WTC11 (cell line): ENCODE measurements at regions not wholly inside any gene's neighbourhood (a gene's known extent, or its start where the extent isn't known, plus 50 kb on each side); places are given as distances from the start of the nearest gene placed in this dataset.

Experiments used
- CREB1 ChIP-seq: sonication (generic); formaldehyde crosslinking; IDR thresholded peaks from 2 replicates; pipeline ENCODE4 v1.8.0; 2023; ENCODE audit warnings: mild to moderate bottlenecking, missing genetic modification reagents
- ETV6 ChIP-seq: sonication (generic); formaldehyde crosslinking; IDR thresholded peaks from 2 replicates; pipeline ENCODE4 v1.8.1; 2022; ENCODE audit warnings: mild to moderate bottlenecking, missing genetic modification reagents
- GABPB1 ChIP-seq: sonication (generic); formaldehyde crosslinking; IDR thresholded peaks from 2 replicates; pipeline ENCODE4 v1.8.1; 2023; ENCODE audit warnings: mild to moderate bottlenecking, missing genetic modification reagents
- ZNF396 ChIP-seq: fragments of 250-450 bp; sonication (Bioruptor Pico); IDR thresholded peaks from 2 replicates; pipeline ENCODE4 v1.8.0; 2021; ENCODE audit warnings: mild to moderate bottlenecking, moderate library complexity, borderline replicate concordance
- TF ChIP-seq, protein P1 (sequence below): sonication (generic); formaldehyde crosslinking; IDR thresholded peaks from 2 replicates; pipeline ENCODE4 v1.8.1; 2023; ENCODE audit warnings: mild to moderate bottlenecking, missing genetic modification reagents, moderate library complexity
- TF ChIP-seq, protein P2 (sequence below): fragments of 250-450 bp; sonication (Bioruptor Pico); IDR thresholded peaks from 2 replicates; pipeline ENCODE4 v1.9.0; 2021; ENCODE audit warnings: mild to moderate bottlenecking, borderline replicate concordance
- TF ChIP-seq, protein P3 (sequence below): fragments of 250-450 bp; sonication (Bioruptor Pico); IDR thresholded peaks from 2 replicates; pipeline ENCODE4 v1.9.0; 2021; ENCODE audit warnings: mild to moderate bottlenecking
- TF ChIP-seq, protein P4 (sequence below): sonication (generic); formaldehyde crosslinking; IDR thresholded peaks from 2 replicates; pipeline ENCODE4 v1.8.0; 2022; ENCODE audit warnings: missing genetic modification reagents
- TF ChIP-seq, protein P5 (sequence below): sonication (generic); formaldehyde crosslinking; IDR thresholded peaks from 2 replicates; pipeline ENCODE4 v1.8.1; 2022; ENCODE audit warnings: low read depth, missing genetic modification reagents, borderline replicate concordance
- TF ChIP-seq, protein P6 (sequence below): sonication (generic); formaldehyde crosslinking; IDR thresholded peaks from 2 replicates; pipeline ENCODE4 v1.8.1; 2023; ENCODE audit warnings: mild to moderate bottlenecking, missing genetic modification reagents
- TF ChIP-seq, protein P7 (sequence below): sonication (generic); formaldehyde crosslinking; IDR thresholded peaks from 2 replicates; pipeline ENCODE4 v1.8.1; 2022; ENCODE audit warnings: mild to moderate bottlenecking, missing genetic modification reagents, moderate library complexity, borderline replicate concordance

DNA sequence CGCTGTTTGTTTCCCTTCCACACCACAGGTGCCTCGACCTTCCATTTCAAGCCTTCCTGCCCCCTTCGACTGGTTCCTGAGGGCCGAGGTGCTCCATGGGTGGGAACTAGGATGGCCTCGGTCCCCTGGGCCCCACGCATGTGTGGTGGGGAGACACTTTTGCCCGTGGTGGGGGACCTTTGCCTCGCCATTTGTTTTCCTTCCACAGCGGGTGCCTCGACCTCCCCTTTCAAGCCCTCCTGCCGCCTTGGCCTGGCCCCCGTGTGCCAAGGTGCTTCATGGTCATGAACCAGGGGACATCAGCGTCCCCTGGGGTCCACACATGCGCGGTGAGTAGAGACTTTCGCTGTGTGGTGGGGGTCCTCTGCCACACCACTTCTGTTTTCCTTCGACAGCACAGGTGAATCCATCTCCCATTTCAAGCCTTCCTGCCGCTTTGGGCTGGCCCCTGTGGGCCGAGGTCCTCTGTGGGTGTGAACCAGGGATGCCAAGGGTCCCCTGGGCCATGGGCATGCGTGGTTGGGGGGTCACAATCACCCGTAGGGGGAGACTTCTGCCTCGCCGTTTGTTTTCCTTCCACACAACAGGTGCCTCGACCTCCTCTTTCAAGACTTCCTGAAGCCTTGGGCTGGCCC is 364.4 kb downstream of the ALG10 start (continued):
- TF ChIP-seq, protein P1, sequence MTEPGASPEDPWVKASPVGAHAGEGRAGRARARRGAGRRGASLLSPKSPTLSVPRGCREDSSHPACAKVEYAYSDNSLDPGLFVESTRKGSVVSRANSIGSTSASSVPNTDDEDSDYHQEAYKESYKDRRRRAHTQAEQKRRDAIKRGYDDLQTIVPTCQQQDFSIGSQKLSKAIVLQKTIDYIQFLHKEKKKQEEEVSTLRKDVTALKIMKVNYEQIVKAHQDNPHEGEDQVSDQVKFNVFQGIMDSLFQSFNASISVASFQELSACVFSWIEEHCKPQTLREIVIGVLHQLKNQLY = no peak
- TF ChIP-seq, protein P2, sequence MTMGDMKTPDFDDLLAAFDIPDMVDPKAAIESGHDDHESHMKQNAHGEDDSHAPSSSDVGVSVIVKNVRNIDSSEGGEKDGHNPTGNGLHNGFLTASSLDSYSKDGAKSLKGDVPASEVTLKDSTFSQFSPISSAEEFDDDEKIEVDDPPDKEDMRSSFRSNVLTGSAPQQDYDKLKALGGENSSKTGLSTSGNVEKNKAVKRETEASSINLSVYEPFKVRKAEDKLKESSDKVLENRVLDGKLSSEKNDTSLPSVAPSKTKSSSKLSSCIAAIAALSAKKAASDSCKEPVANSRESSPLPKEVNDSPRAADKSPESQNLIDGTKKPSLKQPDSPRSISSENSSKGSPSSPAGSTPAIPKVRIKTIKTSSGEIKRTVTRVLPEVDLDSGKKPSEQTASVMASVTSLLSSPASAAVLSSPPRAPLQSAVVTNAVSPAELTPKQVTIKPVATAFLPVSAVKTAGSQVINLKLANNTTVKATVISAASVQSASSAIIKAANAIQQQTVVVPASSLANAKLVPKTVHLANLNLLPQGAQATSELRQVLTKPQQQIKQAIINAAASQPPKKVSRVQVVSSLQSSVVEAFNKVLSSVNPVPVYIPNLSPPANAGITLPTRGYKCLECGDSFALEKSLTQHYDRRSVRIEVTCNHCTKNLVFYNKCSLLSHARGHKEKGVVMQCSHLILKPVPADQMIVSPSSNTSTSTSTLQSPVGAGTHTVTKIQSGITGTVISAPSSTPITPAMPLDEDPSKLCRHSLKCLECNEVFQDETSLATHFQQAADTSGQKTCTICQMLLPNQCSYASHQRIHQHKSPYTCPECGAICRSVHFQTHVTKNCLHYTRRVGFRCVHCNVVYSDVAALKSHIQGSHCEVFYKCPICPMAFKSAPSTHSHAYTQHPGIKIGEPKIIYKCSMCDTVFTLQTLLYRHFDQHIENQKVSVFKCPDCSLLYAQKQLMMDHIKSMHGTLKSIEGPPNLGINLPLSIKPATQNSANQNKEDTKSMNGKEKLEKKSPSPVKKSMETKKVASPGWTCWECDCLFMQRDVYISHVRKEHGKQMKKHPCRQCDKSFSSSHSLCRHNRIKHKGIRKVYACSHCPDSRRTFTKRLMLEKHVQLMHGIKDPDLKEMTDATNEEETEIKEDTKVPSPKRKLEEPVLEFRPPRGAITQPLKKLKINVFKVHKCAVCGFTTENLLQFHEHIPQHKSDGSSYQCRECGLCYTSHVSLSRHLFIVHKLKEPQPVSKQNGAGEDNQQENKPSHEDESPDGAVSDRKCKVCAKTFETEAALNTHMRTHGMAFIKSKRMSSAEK (CRISPR knock-in tag) = no peak
- TF ChIP-seq, protein P3, sequence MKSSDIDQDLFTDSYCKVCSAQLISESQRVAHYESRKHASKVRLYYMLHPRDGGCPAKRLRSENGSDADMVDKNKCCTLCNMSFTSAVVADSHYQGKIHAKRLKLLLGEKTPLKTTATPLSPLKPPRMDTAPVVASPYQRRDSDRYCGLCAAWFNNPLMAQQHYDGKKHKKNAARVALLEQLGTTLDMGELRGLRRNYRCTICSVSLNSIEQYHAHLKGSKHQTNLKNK (CRISPR knock-in tag) = no peak
- TF ChIP-seq, protein P4, sequence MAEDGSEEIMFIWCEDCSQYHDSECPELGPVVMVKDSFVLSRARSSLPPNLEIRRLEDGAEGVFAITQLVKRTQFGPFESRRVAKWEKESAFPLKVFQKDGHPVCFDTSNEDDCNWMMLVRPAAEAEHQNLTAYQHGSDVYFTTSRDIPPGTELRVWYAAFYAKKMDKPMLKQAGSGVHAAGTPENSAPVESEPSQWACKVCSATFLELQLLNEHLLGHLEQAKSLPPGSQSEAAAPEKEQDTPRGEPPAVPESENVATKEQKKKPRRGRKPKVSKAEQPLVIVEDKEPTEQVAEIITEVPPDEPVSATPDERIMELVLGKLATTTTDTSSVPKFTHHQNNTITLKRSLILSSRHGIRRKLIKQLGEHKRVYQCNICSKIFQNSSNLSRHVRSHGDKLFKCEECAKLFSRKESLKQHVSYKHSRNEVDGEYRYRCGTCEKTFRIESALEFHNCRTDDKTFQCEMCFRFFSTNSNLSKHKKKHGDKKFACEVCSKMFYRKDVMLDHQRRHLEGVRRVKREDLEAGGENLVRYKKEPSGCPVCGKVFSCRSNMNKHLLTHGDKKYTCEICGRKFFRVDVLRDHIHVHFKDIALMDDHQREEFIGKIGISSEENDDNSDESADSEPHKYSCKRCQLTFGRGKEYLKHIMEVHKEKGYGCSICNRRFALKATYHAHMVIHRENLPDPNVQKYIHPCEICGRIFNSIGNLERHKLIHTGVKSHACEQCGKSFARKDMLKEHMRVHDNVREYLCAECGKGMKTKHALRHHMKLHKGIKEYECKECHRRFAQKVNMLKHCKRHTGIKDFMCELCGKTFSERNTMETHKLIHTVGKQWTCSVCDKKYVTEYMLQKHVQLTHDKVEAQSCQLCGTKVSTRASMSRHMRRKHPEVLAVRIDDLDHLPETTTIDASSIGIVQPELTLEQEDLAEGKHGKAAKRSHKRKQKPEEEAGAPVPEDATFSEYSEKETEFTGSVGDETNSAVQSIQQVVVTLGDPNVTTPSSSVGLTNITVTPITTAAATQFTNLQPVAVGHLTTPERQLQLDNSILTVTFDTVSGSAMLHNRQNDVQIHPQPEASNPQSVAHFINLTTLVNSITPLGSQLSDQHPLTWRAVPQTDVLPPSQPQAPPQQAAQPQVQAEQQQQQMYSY (CRISPR knock-in tag) = no peak
- TF ChIP-seq CREB1 (CRISPR knock-in tag) = no peak
- TF ChIP-seq GABPB1 (CRISPR knock-in tag) = no peak
- TF ChIP-seq ZNF396 = no peak
- TF ChIP-seq, protein P5, sequence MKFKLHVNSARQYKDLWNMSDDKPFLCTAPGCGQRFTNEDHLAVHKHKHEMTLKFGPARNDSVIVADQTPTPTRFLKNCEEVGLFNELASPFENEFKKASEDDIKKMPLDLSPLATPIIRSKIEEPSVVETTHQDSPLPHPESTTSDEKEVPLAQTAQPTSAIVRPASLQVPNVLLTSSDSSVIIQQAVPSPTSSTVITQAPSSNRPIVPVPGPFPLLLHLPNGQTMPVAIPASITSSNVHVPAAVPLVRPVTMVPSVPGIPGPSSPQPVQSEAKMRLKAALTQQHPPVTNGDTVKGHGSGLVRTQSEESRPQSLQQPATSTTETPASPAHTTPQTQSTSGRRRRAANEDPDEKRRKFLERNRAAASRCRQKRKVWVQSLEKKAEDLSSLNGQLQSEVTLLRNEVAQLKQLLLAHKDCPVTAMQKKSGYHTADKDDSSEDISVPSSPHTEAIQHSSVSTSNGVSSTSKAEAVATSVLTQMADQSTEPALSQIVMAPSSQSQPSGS (CRISPR knock-in tag) = no peak
- TF ChIP-seq, protein P6, sequence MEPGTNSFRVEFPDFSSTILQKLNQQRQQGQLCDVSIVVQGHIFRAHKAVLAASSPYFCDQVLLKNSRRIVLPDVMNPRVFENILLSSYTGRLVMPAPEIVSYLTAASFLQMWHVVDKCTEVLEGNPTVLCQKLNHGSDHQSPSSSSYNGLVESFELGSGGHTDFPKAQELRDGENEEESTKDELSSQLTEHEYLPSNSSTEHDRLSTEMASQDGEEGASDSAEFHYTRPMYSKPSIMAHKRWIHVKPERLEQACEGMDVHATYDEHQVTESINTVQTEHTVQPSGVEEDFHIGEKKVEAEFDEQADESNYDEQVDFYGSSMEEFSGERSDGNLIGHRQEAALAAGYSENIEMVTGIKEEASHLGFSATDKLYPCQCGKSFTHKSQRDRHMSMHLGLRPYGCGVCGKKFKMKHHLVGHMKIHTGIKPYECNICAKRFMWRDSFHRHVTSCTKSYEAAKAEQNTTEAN (CRISPR knock-in tag) = no peak
- TF ChIP-seq ETV6 (CRISPR knock-in tag) = no peak
- TF ChIP-seq, protein P7, sequence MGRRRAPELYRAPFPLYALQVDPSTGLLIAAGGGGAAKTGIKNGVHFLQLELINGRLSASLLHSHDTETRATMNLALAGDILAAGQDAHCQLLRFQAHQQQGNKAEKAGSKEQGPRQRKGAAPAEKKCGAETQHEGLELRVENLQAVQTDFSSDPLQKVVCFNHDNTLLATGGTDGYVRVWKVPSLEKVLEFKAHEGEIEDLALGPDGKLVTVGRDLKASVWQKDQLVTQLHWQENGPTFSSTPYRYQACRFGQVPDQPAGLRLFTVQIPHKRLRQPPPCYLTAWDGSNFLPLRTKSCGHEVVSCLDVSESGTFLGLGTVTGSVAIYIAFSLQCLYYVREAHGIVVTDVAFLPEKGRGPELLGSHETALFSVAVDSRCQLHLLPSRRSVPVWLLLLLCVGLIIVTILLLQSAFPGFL = no peak
